ENCODE measurements at regions not wholly inside any gene's neighbourhood (a gene's known extent, or its start where the extent isn't known, plus 50 kb on each side); places are given as distances from the start of the nearest gene placed in this dataset.

GRCh38 chr11:23138761-23139160 is 278.5 kb upstream of the CCDC179 start:
- no peak for TF ChIP-seq CTCF (IDR thresholded peaks at IDR 0.05; ENCODE audit: insufficient read depth, low read depth, low read length)
- TF ChIP-seq EZH2 (IDR thresholded peaks at IDR 0.05; ENCODE audit: insufficient read depth, low read length), result no peak
